ENCODE measurements at regions not wholly inside any gene's neighbourhood (a gene's known extent, or its start where the extent isn't known, plus 50 kb on each side); places are given as distances from the start of the nearest gene placed in this dataset.
"Not testable (repeated sequence)": the region's sequence is repeated elsewhere in the genome, so short reads cannot be mapped to it uniquely, and the experiment has no call there.

DNA sequence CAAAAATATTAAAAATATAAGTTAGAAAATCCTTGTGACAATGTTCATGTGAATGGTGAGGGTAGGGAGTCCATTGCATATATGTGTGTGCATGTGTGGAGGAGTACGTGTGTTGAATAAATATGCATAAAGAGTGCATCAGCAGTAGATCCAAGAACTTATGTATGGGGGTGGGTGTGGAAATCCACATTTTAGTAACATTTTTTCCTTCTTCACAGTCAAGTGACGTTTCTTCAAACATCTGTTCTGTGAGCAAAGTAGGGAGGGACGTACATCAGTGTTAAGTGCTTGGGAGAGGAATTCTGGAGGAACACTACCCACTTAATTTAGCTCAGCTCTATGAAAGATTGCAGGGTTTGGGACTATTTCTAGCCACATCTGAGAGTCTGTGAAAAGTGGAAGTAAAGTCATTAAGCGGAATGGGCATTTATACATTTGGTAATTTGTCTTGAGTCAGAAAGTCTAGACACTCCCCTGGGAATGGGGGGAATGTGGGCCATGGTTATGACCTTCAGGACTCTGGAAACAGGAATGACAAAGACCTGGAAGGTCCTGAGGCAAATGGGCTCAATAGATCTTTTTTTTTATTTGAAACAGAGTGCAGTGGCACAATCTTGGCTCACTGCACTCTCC lies 156.4 kb upstream of the PLXNC1 start:
- Histone ChIP-seq H3K4me3 (no peak overlapping the region), H3K9me3 (replicated peaks in 1 of 3) (no peaks in the 10 kb centered on the region), H3K4me1 (replicated peaks in 1 of 2) (no peaks in the 10 kb centered on the region), H3K36me3 (replicated peaks in 1 of 2) (no peaks in the 10 kb centered on the region), H3K27ac (no peak overlapping the region), H3K27me3 (no peaks in the 10 kb centered on the region)
- intact Hi-C loops (cut with DNase I), result no loop called here
- TF ChIP-seq POLR2A (IDR thresholded peaks at IDR 0.05), result no peak
- TF ChIP-seq, protein P1, sequence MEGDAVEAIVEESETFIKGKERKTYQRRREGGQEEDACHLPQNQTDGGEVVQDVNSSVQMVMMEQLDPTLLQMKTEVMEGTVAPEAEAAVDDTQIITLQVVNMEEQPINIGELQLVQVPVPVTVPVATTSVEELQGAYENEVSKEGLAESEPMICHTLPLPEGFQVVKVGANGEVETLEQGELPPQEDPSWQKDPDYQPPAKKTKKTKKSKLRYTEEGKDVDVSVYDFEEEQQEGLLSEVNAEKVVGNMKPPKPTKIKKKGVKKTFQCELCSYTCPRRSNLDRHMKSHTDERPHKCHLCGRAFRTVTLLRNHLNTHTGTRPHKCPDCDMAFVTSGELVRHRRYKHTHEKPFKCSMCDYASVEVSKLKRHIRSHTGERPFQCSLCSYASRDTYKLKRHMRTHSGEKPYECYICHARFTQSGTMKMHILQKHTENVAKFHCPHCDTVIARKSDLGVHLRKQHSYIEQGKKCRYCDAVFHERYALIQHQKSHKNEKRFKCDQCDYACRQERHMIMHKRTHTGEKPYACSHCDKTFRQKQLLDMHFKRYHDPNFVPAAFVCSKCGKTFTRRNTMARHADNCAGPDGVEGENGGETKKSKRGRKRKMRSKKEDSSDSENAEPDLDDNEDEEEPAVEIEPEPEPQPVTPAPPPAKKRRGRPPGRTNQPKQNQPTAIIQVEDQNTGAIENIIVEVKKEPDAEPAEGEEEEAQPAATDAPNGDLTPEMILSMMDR (IDR thresholded peaks at IDR 0.05), result no peak
- WGBS, 4 donors, result 81 to 90% (median 86%) methylated on average over 4 of the region's 4 CpGs
- DNase-seq, result no peak

DNA sequence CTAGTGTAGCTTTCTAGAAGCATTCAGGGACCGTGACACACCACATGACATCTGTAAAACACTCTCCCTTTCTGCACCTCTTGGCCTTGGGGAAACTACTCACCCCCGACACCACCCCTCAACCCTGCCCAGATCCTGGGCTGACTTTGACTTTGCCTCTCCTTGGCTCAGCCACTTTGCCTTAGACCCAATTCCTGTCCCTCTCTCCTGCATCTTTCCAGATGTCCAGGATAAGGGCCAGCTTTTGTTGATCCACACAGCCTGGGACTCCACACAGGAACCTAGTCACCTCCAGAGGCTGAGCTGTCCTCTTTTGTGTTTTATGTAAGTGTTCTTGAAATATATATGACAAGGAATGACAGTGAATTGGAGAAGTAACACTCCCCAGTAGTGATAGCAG lies 153.7 kb upstream of the PLXNC1 start:
- no peaks in the 10 kb centered on the region for H3K27me3 ChIP-seq
- TF ChIP-seq, protein P1 (IDR thresholded peaks at IDR 0.05), result no peak
- no peak for TF ChIP-seq POLR2A (IDR thresholded peaks at IDR 0.05)
- no peaks in the 10 kb centered on the region for H3K4me1 ChIP-seq (replicated peaks in 1 of 2)
- intact Hi-C loops (cut with DNase I), result no loop called here
- DNase-seq, result no peak
- no peaks in the 10 kb centered on the region for H3K36me3 ChIP-seq (replicated peaks in 1 of 2)
- no peak overlapping the region for H3K27ac ChIP-seq
- WGBS, 4 donors, result 47 to 100% (median 68%) methylated on average over 1 to 2 of the region's 2 CpGs
- H3K9me3 ChIP-seq (replicated peaks in 1 of 3), result no peaks in the 10 kb centered on the region
- no peak overlapping the region for H3K4me3 ChIP-seq

DNA sequence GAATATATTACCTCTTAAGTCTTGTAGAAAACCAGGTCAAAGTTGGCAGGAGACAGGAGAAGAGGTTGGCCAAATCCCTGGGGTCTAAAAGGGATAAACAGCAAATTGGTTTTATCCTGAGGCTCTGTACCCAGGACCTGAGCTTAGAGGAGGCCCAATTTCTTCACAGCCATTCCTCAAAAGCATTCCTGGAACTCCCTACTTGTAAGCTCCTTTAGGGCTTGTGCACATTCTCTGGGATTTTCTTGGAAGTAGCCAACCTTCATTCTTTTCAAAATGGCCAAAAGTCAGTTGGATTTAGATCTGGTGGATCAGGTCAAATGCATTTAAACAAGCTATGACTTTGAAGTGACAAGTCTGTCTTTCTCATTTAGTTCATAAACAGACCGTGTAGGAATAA lies 152.1 kb upstream of the PLXNC1 start:
- 43 to 85% (median 71%) methylated on average over 1 of the region's 1 CpG for WGBS, 4 donors
- Histone ChIP-seq H3K4me1 (replicated peaks in 1 of 2) (no peaks in the 10 kb centered on the region), H3K9me3 (replicated peaks in 1 of 3) (no peaks in the 10 kb centered on the region), H3K27me3 (no peaks in the 10 kb centered on the region), H3K4me3 (no peak overlapping the region), H3K36me3 (replicated peaks in 1 of 2) (no peaks in the 10 kb centered on the region), H3K27ac (no peak overlapping the region)
- intact Hi-C loops (cut with DNase I), result no loop called here
- TF ChIP-seq, protein P1 (IDR thresholded peaks at IDR 0.05), result no peak
- TF ChIP-seq POLR2A (IDR thresholded peaks at IDR 0.05), result no peak
- DNase-seq, result no peak

DNA sequence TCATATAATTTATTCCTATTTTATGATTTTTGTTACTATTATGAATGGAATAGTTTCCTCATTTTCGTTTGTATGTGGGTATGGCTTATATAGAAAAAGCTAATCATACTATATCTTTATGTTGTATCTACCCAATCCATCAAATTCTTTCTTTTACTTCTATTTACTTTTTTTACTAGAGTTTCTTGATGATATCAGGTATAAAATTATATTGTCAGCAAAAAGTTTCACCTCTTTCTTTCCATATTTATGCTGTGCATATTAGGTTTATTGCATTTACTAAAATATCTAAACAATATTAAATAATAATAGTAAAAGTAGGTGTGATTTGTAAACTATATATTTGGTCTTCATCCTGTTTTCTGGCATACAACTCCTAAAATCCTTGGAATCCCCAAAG lies 146.7 kb upstream of the PLXNC1 start:
- intact Hi-C loops (cut with DNase I), result no loop called here
- no peaks in the 10 kb centered on the region for H3K36me3 ChIP-seq (replicated peaks in 1 of 2)
- H3K4me1 ChIP-seq (replicated peaks in 1 of 2), result no peaks in the 10 kb centered on the region
- H3K27me3 ChIP-seq, result no peaks in the 10 kb centered on the region
- no peak overlapping the region for H3K4me3 ChIP-seq
- TF ChIP-seq, protein P1 (IDR thresholded peaks at IDR 0.05), result no peak
- TF ChIP-seq POLR2A (IDR thresholded peaks at IDR 0.05), result no peak
- no peak overlapping the region for H3K27ac ChIP-seq
- no peaks in the 10 kb centered on the region for H3K9me3 ChIP-seq (replicated peaks in 1 of 3)
- WGBS, 4 donors, result 40 to 50% (median 47%) methylated on average over 1 of the region's 1 CpG
- DNase-seq, result no peak

DNA sequence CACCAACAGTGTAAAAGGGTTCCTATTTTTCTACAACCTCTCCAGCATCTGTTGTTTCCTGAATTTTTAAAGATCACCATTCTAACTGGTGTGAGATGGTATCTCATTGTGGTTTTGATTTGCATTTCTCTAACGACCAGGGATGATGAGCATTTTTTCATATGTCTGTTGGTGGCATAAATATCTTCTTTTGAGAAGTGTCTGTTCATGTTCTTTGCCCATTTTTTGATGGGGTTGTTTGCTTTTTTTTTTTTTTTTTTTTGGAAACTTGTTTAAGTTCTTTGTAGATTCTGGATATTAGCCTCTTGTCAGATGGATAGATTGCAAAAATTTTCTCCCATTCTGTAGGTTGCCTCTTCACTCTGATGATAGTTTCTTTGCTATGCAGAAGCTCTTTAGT lies 145.5 kb upstream of the PLXNC1 start:
- H3K9me3 ChIP-seq (replicated peaks in 1 of 3); H3K4me3 ChIP-seq; H3K27ac ChIP-seq; DNase-seq; H3K36me3 ChIP-seq (replicated peaks in 1 of 2); intact Hi-C loops (cut with DNase I); H3K27me3 ChIP-seq; H3K4me1 ChIP-seq (replicated peaks in 1 of 2): not testable (repeated sequence)
- 45 to 58% (median 50%) methylated on average over 1 of the region's 1 CpG for WGBS, 4 donors

DNA sequence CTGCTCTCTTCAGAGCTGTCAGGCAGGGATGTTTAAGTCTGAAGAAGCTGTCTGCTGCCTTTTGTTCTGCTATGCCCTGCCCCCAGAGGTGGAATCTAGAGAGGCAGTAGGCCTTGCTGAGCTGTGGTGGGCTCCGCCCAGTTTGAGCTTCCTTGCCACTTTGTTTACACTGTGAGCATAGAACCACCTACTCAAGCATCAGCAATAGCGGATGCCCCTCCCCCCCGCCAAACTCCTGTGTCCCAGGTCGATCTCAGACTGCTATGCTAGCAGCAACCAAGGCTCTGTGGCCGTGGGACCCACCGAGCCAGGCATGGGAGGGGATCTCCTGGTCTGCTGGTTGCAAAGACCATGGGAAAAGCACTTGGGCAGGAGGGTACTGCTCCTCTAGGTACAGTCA lies 140.5 kb upstream of the PLXNC1 start:
- intact Hi-C loops (cut with DNase I), result not testable (repeated sequence)

More for the DNA sequence above, 140.5 kb upstream of the PLXNC1 start:
- H3K27me3 ChIP-seq; DNase-seq; H3K4me3 ChIP-seq; H3K9me3 ChIP-seq (replicated peaks in 1 of 3); H3K36me3 ChIP-seq (replicated peaks in 1 of 2); H3K4me1 ChIP-seq (replicated peaks in 1 of 2); H3K27ac ChIP-seq: not testable (repeated sequence)
- WGBS, 4 donors, result 90 to 93% (median 92%) methylated on average over 4 to 6 of the region's 6 CpGs
